Naive thymus-derived CD4-positive, alpha-beta T cell (primary cell): ENCODE measurements at regions not wholly inside any gene's neighbourhood (a gene's known extent, or its start where the extent isn't known, plus 50 kb on each side); places are given as distances from the start of the nearest gene placed in this dataset.

Experiments used
- ATAC-seq: fragments of 150-1000 bp; cut with Tn5 transposase; 2 replicates; pipeline ENCODE4 v1.10.0; 2021; ENCODE audit warnings: mild to moderate bottlenecking, moderate library complexity
- CTCF ChIA-PET: fragments of 350-600 bp; sonication (Branson Sonifier 250); formaldehyde crosslinking; loops from one replicate; lab custom pipeline; 2021; ENCODE audit warnings: antibody characterized with exemption; lab: Charles Lee
- POLR2A ChIA-PET: fragments of 350-600 bp; sonication (Branson Sonifier 250); formaldehyde crosslinking; loops from one replicate; lab custom pipeline; 2021; ENCODE audit warnings: antibody characterized with exemption, inconsistent platforms; lab: Charles Lee
- DNase-seq, 9 donors: peaks; one replicate each; pipeline versions ENCODE4 v3.0.0 to v3.0.0-alpha.2; 2020 to 2022; ENCODE audit warnings: mixed read lengths in 1 of 9
- H3K27ac ChIP-seq: one replicate; pipeline ENCODE4 v1.7.0; 2013; ENCODE audit warnings: mild to moderate bottlenecking, low read depth, low read length, moderate library complexity
- H3K27me3 ChIP-seq, 2 donors: one replicate each; pipeline ENCODE4 v1.7.0; 2013; ENCODE audit warnings: low read length in 2 of 2, mild to moderate bottlenecking in 2 of 2, moderate library complexity in 2 of 2; ENCODE audit not compliant: control insufficient read depth in 2 of 2, insufficient read depth in 2 of 2
- H3K36me3 ChIP-seq, 3 experiments: 1 replicate in 2 of 3; 2 replicates in 1 of 3; pipeline ENCODE4 v1.7.0; 2013; ENCODE audit warnings: low read length in 3 of 3, mild to moderate bottlenecking in 3 of 3, moderate library complexity in 1 of 3; ENCODE audit not compliant: insufficient read depth in 3 of 3, control insufficient read depth in 2 of 3
- H3K4me1 ChIP-seq, 2 donors: one replicate each; pipeline ENCODE4 v1.7.0; 2013; ENCODE audit warnings: low read length in 2 of 2, mild to moderate bottlenecking in 2 of 2, moderate library complexity in 1 of 2; ENCODE audit not compliant: control insufficient read depth in 2 of 2, insufficient read depth in 2 of 2
- H3K4me3 ChIP-seq: 2 replicates; pipeline ENCODE4 v1.7.0; 2013; ENCODE audit warnings: mild to moderate bottlenecking, low read length
- H3K9me3 ChIP-seq, 3 experiments: 1 replicate in 2 of 3; 2 replicates in 1 of 3; pipeline ENCODE4 v1.7.0; 2013; ENCODE audit warnings: low read length in 3 of 3; ENCODE audit not compliant: control insufficient read depth in 2 of 3
- H3K27ac Mint-ChIP-seq, 9 donors: one replicate each; pipeline ENCODE4 v1.8.0; 2020 to 2022; ENCODE audit warnings: mixed read lengths in 9 of 9, mild to moderate bottlenecking in 8 of 9, moderate library complexity in 5 of 9, inconsistent platforms in 2 of 9
- H3K27me3 Mint-ChIP-seq, 5 donors: one replicate each; pipeline ENCODE4 v1.8.0; 2021 to 2022; ENCODE audit warnings: mixed read lengths in 5 of 5, mild to moderate bottlenecking in 1 of 5
- H3K36me3 Mint-ChIP-seq, 5 donors: one replicate each; pipeline ENCODE4 v1.8.0; 2020 to 2022; ENCODE audit warnings: mixed read lengths in 5 of 5, mild to moderate bottlenecking in 3 of 5, inconsistent platforms in 1 of 5
- H3K4me1 Mint-ChIP-seq, 7 donors: one replicate each; pipeline ENCODE4 v1.8.0; 2020 to 2022; ENCODE audit warnings: mixed read lengths in 7 of 7, mild to moderate bottlenecking in 3 of 7, inconsistent platforms in 1 of 7
- H3K4me3 Mint-ChIP-seq, 10 donors: one replicate each; pipeline ENCODE4 v1.8.0; 2020 to 2022; ENCODE audit warnings: mild to moderate bottlenecking in 10 of 10, mixed read lengths in 10 of 10, moderate library complexity in 6 of 10, inconsistent platforms in 2 of 10
- H3K9me3 Mint-ChIP-seq, 11 donors: one replicate each; pipeline ENCODE4 v1.8.0; 2020 to 2022; ENCODE audit warnings: mixed read lengths in 11 of 11, mild to moderate bottlenecking in 4 of 11, inconsistent platforms in 1 of 11, moderate library complexity in 1 of 11
- intact Hi-C, 2 donors: fragments of 100-400 bp; cut with micrococcal nuclease; formaldehyde crosslinking; loops; one replicate each; pipeline ENCODE4 v1.15.1; 2023

DNA sequence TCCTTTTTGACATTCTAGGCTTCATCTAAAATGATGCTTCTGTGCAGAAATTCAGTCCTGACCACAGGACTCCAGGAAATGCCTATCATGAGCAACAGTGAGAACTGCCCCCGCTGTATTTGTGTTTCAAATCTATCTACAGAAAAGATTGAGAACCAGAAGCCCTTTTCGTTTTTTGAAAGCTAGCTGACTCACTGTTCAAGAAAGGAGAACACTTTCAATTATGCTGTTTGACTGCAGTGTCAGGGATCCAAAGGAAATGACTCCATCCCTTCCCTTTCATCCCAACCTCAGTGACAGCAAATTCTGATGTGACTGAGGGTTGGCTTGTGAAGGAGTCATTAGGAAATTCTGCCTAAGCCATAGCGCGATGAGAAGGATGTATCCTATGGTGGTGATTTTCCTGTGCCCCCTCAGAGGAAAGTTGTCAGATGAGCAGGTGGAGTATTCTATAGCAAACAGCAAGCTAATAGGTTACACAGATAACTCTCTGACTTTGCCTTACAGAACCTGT lies 622.3 kb downstream of the TMEM114 start:
- POLR2A ChIA-PET: no interaction called here
- no peak overlapping the region for H3K27ac ChIP-seq
- Mint-ChIP-seq H3K4me1 (no peaks in the 10 kb centered on the region), H3K27ac (no peak overlapping the region), H3K36me3 (no peaks in the 10 kb centered on the region), H3K27me3 (no peaks in the 10 kb centered on the region), H3K9me3 (peaks cover 3 to 17% (median 8%) of the 10 kb centered on the region in 11 donors), H3K4me3 (no peak overlapping the region)
- H3K4me3 ChIP-seq: no peak overlapping the region
- no peaks in the 10 kb centered on the region for H3K27me3 ChIP-seq
- H3K9me3 ChIP-seq: no peaks in the 10 kb centered on the region
- no peak for DNase-seq
- intact Hi-C loops: no loop called here
- ATAC-seq: no peak
- H3K36me3 ChIP-seq: no peaks in the 10 kb centered on the region
- no peaks in the 10 kb centered on the region for H3K4me1 ChIP-seq
- CTCF ChIA-PET: no interaction called here

DNA sequence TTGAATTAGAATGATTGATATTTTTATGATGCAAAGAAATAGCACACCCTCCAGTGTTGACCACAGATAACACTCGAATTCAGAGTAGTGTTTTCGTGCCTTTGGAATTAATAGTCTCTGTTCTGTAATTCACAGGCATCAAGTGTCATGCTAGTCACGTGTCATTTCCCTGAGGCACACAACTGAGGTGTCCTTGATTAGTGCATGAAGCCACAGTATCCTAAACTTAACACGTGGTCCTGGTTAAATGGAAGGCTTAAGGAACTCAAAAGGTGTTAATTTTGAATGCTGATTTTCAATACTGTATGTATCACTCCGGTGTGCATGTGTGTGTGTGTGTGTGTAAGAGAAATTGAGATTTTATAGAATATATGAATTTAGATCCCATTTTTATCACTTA lies 625.6 kb downstream of the TMEM114 start:
- no peaks in the 10 kb centered on the region for H3K27me3 ChIP-seq
- intact Hi-C loops: no loop called here
- no peak overlapping the region for H3K4me3 Mint-ChIP-seq
- CTCF ChIA-PET: no interaction called here
- H3K4me1 ChIP-seq: no peaks in the 10 kb centered on the region
- H3K9me3 ChIP-seq: no peaks in the 10 kb centered on the region
- H3K36me3 ChIP-seq: no peaks in the 10 kb centered on the region
- ATAC-seq: no peak
- H3K4me1 Mint-ChIP-seq: no peaks in the 10 kb centered on the region
- no peak overlapping the region for H3K4me3 ChIP-seq
- H3K27ac Mint-ChIP-seq: no peak overlapping the region
- POLR2A ChIA-PET: no interaction called here
- H3K9me3 Mint-ChIP-seq: peaks cover 1 to 13% (median 7%) of the 10 kb centered on the region in 11 donors
- H3K36me3 Mint-ChIP-seq: no peaks in the 10 kb centered on the region
- DNase-seq: no peak
- no peak overlapping the region for H3K27ac ChIP-seq
- no peaks in the 10 kb centered on the region for H3K27me3 Mint-ChIP-seq

DNA sequence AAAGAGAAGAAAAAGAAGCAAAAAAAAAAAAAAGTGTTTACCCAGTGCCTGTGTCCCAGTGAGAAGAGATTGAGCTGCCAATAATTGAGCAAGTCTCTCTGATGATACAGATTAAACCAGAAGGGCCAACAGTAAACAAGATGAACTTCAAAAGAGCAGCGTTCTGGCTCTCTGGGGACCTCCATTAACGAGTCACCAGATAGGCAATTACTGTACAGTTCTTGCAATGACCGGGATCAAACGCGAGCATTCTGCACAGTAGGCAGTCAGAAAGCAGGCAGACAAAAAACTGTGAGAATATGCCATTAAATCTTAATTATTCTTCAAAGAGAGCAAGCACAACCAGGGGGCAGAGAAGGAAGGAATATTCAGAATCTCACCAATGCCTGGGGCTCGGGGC lies 626.1 kb downstream of the TMEM114 start:
- no peaks in the 10 kb centered on the region for H3K27me3 ChIP-seq
- H3K4me3 ChIP-seq: no peak overlapping the region
- Mint-ChIP-seq H3K27ac (no peak overlapping the region), H3K9me3 (peaks cover 2 to 13% (median 6%) of the 10 kb centered on the region in 11 donors), H3K4me3 (no peak overlapping the region), H3K27me3 (no peaks in the 10 kb centered on the region), H3K36me3 (peaks cover 0 to 5% (median 0%) of the 10 kb centered on the region in 5 donors), H3K4me1 (no peaks in the 10 kb centered on the region)
- intact Hi-C loops: no loop called here
- H3K27ac ChIP-seq: no peak overlapping the region
- POLR2A ChIA-PET: no interaction called here
- CTCF ChIA-PET: no interaction called here
- H3K4me1 ChIP-seq: no peaks in the 10 kb centered on the region
- ATAC-seq (no peak), DNase-seq (no peak)
- H3K36me3 ChIP-seq: no peaks in the 10 kb centered on the region
- H3K9me3 ChIP-seq: no peaks in the 10 kb centered on the region

DNA sequence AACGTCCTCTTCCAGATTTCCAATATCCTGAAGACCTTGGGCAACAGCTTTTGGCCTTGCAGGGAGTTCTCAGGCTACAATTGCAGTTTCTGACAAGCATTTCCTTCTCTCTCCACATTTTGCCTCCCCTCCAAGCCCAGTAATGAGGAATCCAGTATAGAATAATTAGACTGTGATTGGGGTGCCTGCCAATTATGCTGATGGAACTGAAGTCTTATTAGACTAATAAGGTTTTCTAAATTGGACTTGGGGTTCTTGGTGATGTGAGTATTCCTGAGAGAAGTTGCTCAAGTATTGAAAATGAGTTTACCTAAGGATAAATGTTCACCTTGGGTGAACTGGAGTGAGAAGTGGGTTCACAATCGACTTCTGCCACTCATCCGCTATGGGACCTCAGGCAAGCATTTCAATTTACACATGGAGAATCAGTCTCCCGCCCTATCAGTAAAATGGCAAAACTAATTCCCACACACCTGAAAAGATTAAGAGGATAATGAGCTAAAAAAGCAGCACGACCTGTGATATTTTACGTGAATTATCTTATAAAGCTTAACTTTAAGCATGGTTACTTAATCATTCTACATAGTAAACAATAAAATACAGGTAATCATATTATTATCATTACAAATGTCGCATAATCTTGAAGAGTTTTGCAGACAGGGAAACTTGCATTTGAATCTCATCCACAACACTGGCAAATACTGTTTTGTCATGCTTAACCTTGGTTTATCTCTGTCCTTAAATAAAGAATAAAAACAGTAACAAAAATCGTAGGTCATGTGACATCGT lies 628.0 kb downstream of the TMEM114 start:
- ChIA-PET CTCF (no interaction called here), POLR2A (no interaction called here)
- no peak for DNase-seq
- ATAC-seq: no peak
- Mint-ChIP-seq H3K36me3 (peaks cover 0 to 6% (median 0%) of the 10 kb centered on the region in 5 donors), H3K27ac (no peak overlapping the region), H3K4me3 (no peak overlapping the region), H3K27me3 (no peaks in the 10 kb centered on the region), H3K4me1 (no peaks in the 10 kb centered on the region), H3K9me3 (peaks cover 1 to 15% (median 9%) of the 10 kb centered on the region in 11 donors)
- Histone ChIP-seq H3K9me3 (no peaks in the 10 kb centered on the region), H3K36me3 (no peaks in the 10 kb centered on the region), H3K4me1 (no peaks in the 10 kb centered on the region), H3K27ac (no peak overlapping the region), H3K4me3 (no peak overlapping the region), H3K27me3 (no peaks in the 10 kb centered on the region)
- intact Hi-C loops: no loop called here

DNA sequence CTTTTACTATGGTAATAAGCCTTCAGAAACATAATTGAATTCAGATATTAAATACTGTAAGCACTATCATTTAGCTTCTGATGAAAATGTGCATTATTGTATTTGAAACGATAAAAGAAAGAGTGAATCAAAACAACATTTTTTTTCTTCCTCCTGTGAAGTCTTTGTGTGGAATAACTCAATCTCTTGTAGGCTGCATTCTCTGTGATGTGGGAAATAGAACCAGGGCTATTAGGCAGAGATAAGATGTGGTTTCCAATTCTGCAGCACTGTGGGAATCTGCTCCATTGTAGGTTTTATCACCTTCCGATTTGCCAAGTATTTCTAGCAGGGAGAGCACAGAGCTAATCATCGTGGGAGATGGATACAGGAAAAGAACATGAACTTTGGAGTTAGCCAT lies 624.5 kb downstream of the RBFOX1 start:
- Histone ChIP-seq H3K9me3 (no peaks in the 10 kb centered on the region), H3K36me3 (no peaks in the 10 kb centered on the region), H3K4me3 (no peak overlapping the region), H3K4me1 (no peaks in the 10 kb centered on the region), H3K27me3 (no peaks in the 10 kb centered on the region), H3K27ac (no peak overlapping the region)
- no peak overlapping the region for H3K4me3 Mint-ChIP-seq
- ATAC-seq: no peak
- H3K9me3 Mint-ChIP-seq: peaks cover 1 to 31% (median 19%) of the 10 kb centered on the region in 11 donors
- H3K27ac Mint-ChIP-seq: no peak overlapping the region
- H3K36me3 Mint-ChIP-seq: peaks cover 0 to 6% (median 0%) of the 10 kb centered on the region in 5 donors
- H3K4me1 Mint-ChIP-seq: no peaks in the 10 kb centered on the region
- intact Hi-C loops: no loop called here
- no peak for DNase-seq
- no peaks in the 10 kb centered on the region for H3K27me3 Mint-ChIP-seq
- ChIA-PET CTCF (no interaction called here), POLR2A (no interaction called here)

DNA sequence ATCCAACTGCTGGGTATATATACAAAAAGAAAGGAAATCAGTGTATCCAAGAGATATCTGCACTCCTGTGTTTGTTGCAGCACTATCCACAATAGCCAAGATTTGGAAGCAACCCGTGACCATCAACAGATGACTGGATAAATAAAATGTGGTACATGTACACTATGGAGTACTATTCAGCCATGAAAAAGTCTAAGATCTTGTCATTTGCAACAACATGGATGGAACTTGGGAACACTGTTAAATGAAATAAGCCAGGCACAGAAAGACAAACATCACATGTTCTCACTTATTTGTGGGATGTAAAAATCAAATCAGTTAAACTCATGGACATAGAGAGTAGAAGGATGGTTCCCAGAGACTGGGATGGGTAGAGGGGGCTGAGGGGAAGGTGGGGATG lies 620.7 kb downstream of the RBFOX1 start:
- no peak for ATAC-seq
- no peaks in the 10 kb centered on the region for H3K4me1 Mint-ChIP-seq

DNA sequence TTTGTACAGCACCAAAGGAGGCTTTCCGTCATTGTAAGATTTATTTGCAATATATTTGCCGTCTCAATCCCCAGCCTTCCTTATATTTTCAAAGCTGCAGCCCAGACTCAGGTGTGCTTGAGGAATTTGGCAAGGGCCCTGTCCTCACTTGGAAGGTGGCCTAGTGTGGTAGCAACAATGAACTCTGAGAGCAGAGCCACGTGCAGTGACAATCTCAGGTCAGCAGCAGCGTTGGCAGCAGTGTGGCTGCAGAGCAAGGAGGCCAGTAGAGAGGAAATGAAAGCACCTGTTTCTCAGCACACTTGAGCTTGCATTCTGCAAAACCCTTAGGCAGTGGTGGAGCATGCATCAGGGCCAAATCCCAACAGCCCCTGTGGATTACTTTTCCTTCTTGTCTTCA lies 613.5 kb downstream of the RBFOX1 start:
- no peak for ATAC-seq
- H3K36me3 Mint-ChIP-seq: peaks cover 0 to 2% (median 0%) of the 10 kb centered on the region in 5 donors
- H3K27me3 Mint-ChIP-seq: no peaks in the 10 kb centered on the region
- peaks cover 0 to under 1% (median 0%) of the 10 kb centered on the region in 3 experiments for H3K9me3 ChIP-seq
- no peaks in the 10 kb centered on the region for H3K4me1 ChIP-seq
- POLR2A ChIA-PET: no interaction called here
- no peaks in the 10 kb centered on the region for H3K4me1 Mint-ChIP-seq
- no peaks in the 10 kb centered on the region for H3K27me3 ChIP-seq
- CTCF ChIA-PET: interaction anchor here (0.6 kb wide), 1 partner anchor 54 kb away, joined by 3 read pairs; no protein-coding TSS in a partner anchor
- DNase-seq: no peak
- no peak overlapping the region for H3K4me3 ChIP-seq
- peaks cover 2 to 39% (median 8%) of the 10 kb centered on the region in 11 donors for H3K9me3 Mint-ChIP-seq
- intact Hi-C loops: no loop called here
- no peaks in the 10 kb centered on the region for H3K36me3 ChIP-seq
- H3K4me3 Mint-ChIP-seq: no peak overlapping the region
- H3K27ac Mint-ChIP-seq: no peak overlapping the region
- no peak overlapping the region for H3K27ac ChIP-seq

More for the DNA sequence above, 620.7 kb downstream of the RBFOX1 start:
- no peak overlapping the region for H3K4me3 Mint-ChIP-seq
- POLR2A ChIA-PET: no interaction called here
- H3K4me1 ChIP-seq: no peaks in the 10 kb centered on the region
- no peak overlapping the region for H3K27ac ChIP-seq
- DNase-seq: no peak
- H3K27ac Mint-ChIP-seq: no peak overlapping the region
- H3K36me3 Mint-ChIP-seq: no peaks in the 10 kb centered on the region
- no peaks in the 10 kb centered on the region for H3K27me3 ChIP-seq
- no peaks in the 10 kb centered on the region for H3K36me3 ChIP-seq
- no peak overlapping the region for H3K4me3 ChIP-seq
- H3K27me3 Mint-ChIP-seq: no peaks in the 10 kb centered on the region
- intact Hi-C loops: no loop called here
- no peaks in the 10 kb centered on the region for H3K9me3 ChIP-seq
- peaks cover 3 to 26% (median 16%) of the 10 kb centered on the region in 11 donors for H3K9me3 Mint-ChIP-seq
- CTCF ChIA-PET: no interaction called here
